Right forelimb (tissue), 1 donor: ENCODE measurements at regions not wholly inside any gene's neighbourhood (a gene's known extent, or its start where the extent isn't known, plus 50 kb on each side); places are given as distances from the start of the nearest gene placed in this dataset.

Source experiments
- DNase-seq: peaks from one replicate; pipeline ENCODE4 v3.0.0-alpha.2; 2018

- DNase-seq: no peak
Measured at GRCh38 chr11:115911613-115912346, 407.6 kb upstream of the CADM1 start.

- DNase-seq: no peak
Measured at GRCh38 chr11:115910379-115910778, 406.2 kb upstream of the CADM1 start.

- no peak for DNase-seq
Measured at GRCh38 chr11:115906171-115906570, 402.0 kb upstream of the CADM1 start.

DNA sequence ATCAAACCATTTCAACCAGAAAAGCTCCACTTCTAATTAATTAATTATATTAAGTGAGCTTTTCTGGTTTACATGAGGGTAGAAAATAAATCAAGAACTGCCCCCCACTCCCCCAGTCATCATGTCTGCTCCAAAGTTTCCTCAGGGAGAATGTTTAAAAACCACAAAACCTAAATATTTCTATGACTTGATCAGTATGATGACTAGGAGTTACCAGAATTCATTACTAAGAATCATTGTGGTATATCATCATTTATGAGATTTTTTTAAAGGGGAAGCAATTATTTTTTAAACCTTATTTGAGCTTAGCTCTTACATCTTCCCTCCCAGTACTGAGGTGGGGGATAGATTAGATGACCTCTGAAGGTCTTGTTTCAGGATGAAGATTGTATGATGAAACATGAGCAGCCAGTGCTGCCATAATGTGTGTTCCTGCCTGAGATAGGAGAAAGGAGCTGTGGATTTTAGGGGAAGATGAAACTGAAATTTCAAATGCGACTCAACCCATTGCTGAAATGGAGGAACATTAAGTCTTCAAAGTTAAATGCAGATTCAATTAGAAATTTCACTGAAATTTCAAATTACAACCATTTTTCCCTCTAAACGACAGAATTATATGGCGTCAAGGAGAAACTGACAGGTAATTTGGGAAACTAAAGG, 401.3 kb upstream of the CADM1 start:
- no peak for DNase-seq

DNA sequence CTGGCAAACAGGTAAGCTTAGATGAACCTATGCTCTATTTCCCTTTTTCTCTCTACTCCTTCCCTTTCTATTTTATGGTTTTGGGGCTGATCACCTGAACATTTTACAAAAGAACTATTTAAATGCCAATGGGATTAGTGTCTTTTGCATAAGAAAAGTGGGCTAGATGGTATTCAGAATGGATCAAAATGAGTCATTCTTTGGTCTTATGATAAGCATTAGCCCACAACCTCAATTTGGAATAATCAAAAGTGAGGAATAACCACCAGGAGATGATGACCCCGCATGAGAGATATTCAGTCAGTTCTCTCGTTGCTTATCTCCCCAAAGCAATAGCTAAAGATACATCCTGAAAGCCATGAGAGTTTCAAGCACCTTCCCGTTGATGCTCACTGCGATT, 399.0 kb upstream of the CADM1 start:
- no peak for DNase-seq

- DNase-seq: no peak
Measured at GRCh38 chr11:115901069-115901468, 396.9 kb upstream of the CADM1 start.

DNA sequence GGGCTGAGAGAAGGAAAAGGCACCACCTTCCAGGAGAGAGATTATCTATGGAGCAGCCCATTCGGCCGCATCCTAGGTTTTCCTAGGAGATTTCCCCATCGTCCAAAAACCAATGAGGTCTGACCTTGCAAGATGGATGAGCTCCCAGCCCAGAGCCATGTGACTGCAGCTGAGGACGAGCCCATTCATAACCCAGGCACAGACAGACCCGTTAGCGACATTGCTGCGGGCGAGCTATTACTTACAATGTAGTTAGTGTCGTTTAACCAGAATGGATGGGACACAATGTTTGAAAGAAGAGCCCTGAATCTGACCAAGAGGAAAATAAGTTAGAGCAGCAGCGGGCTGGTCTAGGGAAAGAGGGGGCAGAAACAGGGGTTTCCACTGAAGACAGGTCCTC, 395.9 kb upstream of the CADM1 start:
- DNase-seq: no peak

GRCh38 chr11:115897707-115898106, 393.5 kb upstream of the CADM1 start:
- no peak for DNase-seq

- DNase-seq: no peak
Measured at GRCh38 chr11:115896084-115896483, 391.9 kb upstream of the CADM1 start.

DNA sequence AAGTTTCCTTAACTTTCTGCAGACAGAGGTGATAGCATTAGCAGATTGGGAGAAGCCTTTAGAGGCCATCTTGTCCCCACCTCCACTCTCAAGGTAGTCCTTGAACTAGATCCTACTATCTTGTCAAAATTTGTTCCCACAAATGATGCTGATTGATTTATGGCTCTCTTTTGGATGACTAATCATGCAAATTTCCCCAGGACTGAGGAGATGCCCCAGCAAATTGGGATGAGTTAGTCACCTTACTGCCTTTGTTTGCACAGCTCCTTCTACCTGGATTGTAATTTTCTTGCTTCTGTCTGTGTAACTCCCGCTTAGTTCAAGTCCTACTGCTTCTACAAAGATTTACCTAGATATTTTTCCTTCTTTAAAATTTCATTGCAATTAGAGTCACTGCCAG, 391.4 kb upstream of the CADM1 start:
- no peak for DNase-seq

- no peak for DNase-seq
Measured at GRCh38 chr11:115894176-115894575, 390.0 kb upstream of the CADM1 start.

GRCh38 chr11:115893461-115894099, 389.4 kb upstream of the CADM1 start:
- DNase-seq: no peak

GRCh38 chr11:115892016-115892415, 387.8 kb upstream of the CADM1 start:
- DNase-seq: no peak

GRCh38 chr11:115891581-115891980, 387.4 kb upstream of the CADM1 start:
- no peak for DNase-seq

DNA sequence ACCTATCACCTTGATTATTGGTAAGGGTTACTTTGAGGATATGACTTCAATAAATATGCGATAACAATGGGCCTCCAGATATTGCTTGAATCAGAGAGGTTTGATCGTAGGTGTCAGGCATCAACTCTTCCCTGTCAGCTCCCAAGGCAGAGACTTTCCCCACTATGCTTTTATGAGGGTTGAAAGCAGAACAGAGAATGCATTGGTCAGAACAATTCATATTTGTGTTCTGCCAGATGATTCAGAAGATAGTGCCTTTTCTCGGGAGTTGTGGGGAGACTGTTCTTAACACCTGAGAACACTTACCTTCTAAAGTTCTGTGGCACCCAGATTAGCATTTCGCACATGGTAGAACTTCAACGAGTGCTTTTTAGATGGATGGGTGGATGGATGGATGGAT, 386.3 kb upstream of the CADM1 start:
- DNase-seq: no peak

GRCh38 chr11:115889712-115890111, 385.5 kb upstream of the CADM1 start:
- DNase-seq: no peak

DNA sequence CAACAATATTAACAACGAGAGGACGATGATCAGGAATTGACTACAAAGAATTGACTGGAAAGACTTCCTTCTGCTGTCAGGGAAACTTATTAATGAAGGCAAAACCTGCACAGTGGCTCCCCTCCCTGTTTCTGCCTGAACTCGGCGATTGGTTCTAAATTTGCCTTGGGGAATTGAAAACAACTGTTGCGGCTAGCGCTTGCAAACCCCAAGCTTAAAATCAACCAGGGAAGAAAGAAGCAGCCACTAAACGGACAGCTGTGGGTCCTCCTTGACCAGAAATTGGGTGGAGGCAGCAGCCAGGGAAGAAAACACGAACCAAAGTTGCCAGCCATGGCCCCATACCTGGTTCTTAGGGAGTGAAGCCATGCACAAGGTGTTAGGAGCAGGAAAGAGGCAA, 383.5 kb upstream of the CADM1 start:
- no peak for DNase-seq

DNA sequence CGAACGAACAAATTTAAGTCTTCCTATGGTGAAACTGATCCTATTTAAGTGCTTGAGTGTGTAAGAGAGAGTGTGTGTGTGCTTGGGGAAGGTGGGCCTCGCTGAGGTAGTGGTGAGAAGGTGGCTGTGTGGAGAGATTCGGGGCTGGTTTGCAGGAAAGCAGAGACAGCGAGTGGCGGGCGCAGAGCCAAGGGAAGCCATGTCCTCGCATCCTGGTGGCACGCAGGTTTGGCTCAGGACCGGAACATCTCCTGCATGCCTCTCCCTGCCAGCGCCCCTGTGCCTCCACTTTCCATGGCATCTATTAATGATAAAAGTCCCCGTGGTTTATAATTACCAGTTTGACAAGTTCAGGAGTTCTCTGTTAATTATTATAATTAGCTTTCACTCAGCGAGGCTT, 383.1 kb upstream of the CADM1 start:
- DNase-seq: no peak

GRCh38 chr11:115886422-115886733, 382.2 kb upstream of the CADM1 start:
- no peak for DNase-seq

GRCh38 chr11:115885535-115886421, 381.6 kb upstream of the CADM1 start:
- no peak for DNase-seq

DNA sequence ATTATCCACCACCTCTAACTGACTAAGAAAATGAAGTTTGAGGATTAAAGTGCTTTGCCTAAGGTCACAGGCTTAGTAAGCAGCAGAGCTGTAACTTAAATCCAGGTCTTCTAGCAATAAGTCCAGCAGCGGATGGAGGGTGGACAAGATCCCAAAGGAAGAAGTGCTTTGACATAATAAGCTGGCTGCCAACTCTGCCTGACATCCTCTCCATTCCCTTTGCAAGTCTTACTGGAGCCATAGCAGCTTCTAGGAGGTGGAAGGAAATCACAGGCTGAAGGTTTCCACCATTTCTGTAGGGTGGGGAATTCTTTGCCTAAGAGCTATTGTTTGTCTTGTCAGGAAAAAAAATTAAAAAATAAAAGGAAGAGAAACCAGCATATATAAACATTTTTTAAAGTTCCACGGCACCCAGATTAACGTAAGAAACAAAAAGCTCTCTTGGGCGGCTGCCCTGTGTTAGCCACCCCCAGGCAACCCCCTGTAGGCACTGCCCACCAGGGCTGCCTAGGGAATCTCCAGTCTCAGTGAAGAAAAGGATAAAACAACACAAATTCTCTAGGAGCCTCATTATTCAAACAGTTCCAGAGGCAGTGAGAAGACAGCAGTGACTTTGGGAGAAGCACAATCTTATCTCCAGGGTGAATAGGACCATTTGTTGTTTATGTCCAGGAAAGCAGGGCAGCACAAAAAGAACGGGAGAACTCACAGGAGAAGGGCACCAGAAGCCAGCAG, 380.8 kb upstream of the CADM1 start:
- DNase-seq: no peak

GRCh38 chr11:115874843-115875242, 370.6 kb upstream of the CADM1 start:
- no peak for DNase-seq

GRCh38 chr11:115873813-115874212, 369.6 kb upstream of the CADM1 start:
- DNase-seq: no peak
